Adrenal gland (tissue), 9 donors: ENCODE measurements at regions not wholly inside any gene's neighbourhood (a gene's known extent, or its start where the extent isn't known, plus 50 kb on each side); places are given as distances from the start of the nearest gene placed in this dataset.
"Not testable (repeated sequence)": the region's sequence is repeated elsewhere in the genome, so short reads cannot be mapped to it uniquely, and the experiment has no call there.

ENCODE experiments used
- DNase-seq, 7 donors: peaks; one replicate each; pipeline ENCODE4 v3.0.0-alpha.2; 2019 to 2020
- H3K27ac ChIP-seq, 5 donors: fragments of 200-600 bp; sonication (generic) in 4 of 5; 1 replicate in 3 of 5; 2 replicates in 2 of 5; pipeline versions ENCODE4 v1.5.1 to v1.8.0; 2016 to 2020; ENCODE audit warnings: mild to moderate bottlenecking in 1 of 5
- H3K27me3 ChIP-seq: fragments of 200-600 bp; 2 replicates; pipeline ENCODE4 v1.8.0; 2021
- H3K36me3 ChIP-seq, 2 donors: fragments of 200-600 bp; replicated peaks in 1 of 2; 1 replicate in 1 of 2; 2 replicates in 1 of 2; pipeline versions ENCODE4 v1.5.1 to v1.8.0; 2018 to 2022
- H3K4me1 ChIP-seq, 2 donors: fragments of 200-600 bp; replicated peaks in 1 of 2; 1 replicate in 1 of 2; 2 replicates in 1 of 2; pipeline versions ENCODE4 v1.5.1 to v1.8.0; 2018 to 2021
- H3K4me3 ChIP-seq, 4 donors: fragments of 200-600 bp; sonication (generic) in 3 of 4; one replicate each; pipeline ENCODE4 v1.5.1; 2016 to 2018
- H3K9me3 ChIP-seq, 3 donors: fragments of 200-600 bp; sonication (generic) in 1 of 3; replicated peaks in 1 of 3; 1 replicate in 2 of 3; 2 replicates in 1 of 3; pipeline versions ENCODE4 v1.5.1 to v1.8.0; 2016 to 2021
- WGBS, 4 donors: extraction: QIAGEN DNeasy Blood & Tissue Kit in 2 of 4; methylation state at CpG; one replicate each; pipeline versions ENCODE4 v1.1.5 to v1.1.7; 2013 to 2017; 5-methylcytosine and 5-hydroxymethylcytosine counted together
- intact Hi-C, 2 donors: fragments of 100-400 bp; cut with DNase I; formaldehyde crosslinking; loops; one replicate each; pipeline versions ENCODE4 v1.14.1 to v1.15.0; 2022 to 2023
- donor health status: healthy with polysubstance abuse.
- donor health status: Bipolar disorder and iron deficiency.
- donor health status: DM: yes; HTN: yes; CAD: no.
- donor health status: DM: no; HTN: no; CAD: no.
- donor health status: DM: no; HTN: no; CAD: no.

GRCh38 chr21:7743940-7744339 lies 2777.4 kb upstream of the TPTE start:
- intact Hi-C loops, DNase-seq: not testable (repeated sequence)
- WGBS, 4 donors, result no CpG with 5 or more reads among the region's 8 CpGs

GRCh38 chr21:7744406-7745099 lies 2776.8 kb upstream of the TPTE start:
- H3K27ac ChIP-seq, H3K9me3 ChIP-seq, DNase-seq, H3K27me3 ChIP-seq, H3K4me1 ChIP-seq, H3K36me3 ChIP-seq, intact Hi-C loops, H3K4me3 ChIP-seq: not testable (repeated sequence)
- no CpG with 5 or more reads among the region's 49 CpGs for WGBS, 4 donors

More at GRCh38 chr21:7743940-7744339, 2777.4 kb upstream of the TPTE start:
- not testable (repeated sequence) for H3K36me3 ChIP-seq, H3K4me1 ChIP-seq, H3K27me3 ChIP-seq, H3K4me3 ChIP-seq, H3K27ac ChIP-seq, H3K9me3 ChIP-seq

DNA sequence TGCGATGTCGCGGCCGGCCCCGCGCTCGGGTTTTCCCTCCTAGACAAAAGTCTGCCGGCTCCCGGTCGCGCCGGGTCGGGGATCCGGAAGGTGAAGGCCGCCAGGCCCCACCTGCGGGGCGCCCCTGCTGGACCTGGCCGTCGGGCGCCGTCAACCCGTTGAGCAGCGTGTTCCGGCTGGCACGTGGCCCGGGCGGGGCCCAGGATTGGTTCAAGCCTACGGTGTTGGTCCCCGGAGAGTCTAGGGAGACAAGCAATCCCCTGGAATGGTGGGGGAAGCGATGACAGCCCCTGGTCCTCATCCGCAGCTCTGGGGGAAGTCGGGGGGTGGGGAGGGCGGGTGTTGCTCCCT lies 2776.3 kb upstream of the TPTE start:
- H3K9me3 ChIP-seq, H3K36me3 ChIP-seq, H3K27me3 ChIP-seq, DNase-seq, H3K27ac ChIP-seq, intact Hi-C loops, H3K4me3 ChIP-seq, H3K4me1 ChIP-seq: not testable (repeated sequence)
- WGBS, 4 donors, result no CpG with 5 or more reads among the region's 33 CpGs

DNA sequence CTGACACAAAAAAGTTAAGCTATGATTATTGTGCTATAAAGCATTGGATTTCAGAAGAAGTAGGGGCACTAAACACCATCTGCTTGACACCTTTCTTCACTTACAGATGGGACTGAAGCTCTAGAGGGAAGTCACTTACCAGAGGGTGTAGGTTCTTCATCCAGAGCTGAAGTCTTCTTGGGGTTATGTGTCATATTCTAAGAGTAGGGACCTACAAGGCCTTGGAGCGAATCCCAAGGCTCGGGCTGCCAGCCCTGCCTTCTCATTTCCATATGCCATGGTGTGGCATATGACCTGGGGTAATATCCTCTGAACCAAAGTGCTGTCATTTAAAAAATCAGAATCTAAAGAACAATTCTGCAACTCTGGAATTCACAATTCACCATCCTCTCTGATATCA lies 2773.4 kb upstream of the TPTE start:
- DNase-seq, H3K36me3 ChIP-seq, H3K9me3 ChIP-seq, intact Hi-C loops, H3K27ac ChIP-seq, H3K27me3 ChIP-seq, H3K4me3 ChIP-seq, H3K4me1 ChIP-seq: not testable (repeated sequence)
- WGBS, 4 donors, result 56 to 74% methylated on average over 2 of the region's 2 CpGs; no CpG with 5 or more reads in 2 of the 4 donors

DNA sequence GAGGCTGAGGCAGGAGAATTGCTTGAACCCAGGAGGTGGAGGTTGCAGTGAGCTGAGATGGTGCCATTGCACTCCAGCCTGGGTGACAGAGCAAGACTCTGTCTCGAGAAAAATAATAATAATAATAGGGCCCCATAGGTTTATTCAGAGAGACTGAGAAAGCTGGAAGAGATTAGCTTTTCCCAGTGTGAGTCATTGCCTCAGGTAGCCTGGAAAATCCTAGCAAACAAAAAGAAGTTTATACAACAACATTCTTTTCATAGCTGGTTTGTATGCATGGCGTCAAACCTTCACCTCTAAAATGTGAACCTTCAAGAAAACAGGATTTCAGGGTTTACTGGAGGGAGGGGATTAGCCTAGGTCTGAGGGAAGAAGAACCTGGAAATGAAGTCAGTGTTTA lies 2768.8 kb upstream of the TPTE start:
- H3K4me1 ChIP-seq, H3K9me3 ChIP-seq, intact Hi-C loops, H3K27ac ChIP-seq, H3K36me3 ChIP-seq, H3K27me3 ChIP-seq, DNase-seq, H3K4me3 ChIP-seq: not testable (repeated sequence)
- no CpG with 5 or more reads among the region's 2 CpGs for WGBS, 4 donors

DNA sequence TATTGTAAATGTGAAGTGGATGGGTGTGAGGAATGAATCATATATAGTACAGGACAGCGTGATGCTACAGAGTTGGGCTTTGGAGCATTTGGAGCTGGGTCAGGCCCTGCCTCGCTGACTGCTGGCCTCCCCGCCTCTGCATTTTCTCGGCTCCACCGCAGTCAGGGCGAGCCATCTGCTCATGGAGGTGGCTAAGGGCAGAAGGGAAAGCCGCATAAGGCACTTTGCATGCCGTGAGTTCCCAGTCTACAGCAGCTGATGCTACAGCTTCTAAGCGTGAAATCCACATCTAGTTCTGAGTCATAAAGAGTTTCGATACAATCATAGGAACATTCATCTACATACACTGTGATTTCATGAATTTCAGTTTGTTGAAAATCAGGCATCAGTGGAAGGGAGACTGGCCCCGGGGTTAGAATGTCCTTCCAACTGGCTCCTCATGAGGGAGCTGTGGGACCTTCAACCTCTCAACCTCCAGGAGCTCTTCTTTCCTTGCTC lies 2768.0 kb upstream of the TPTE start:
- H3K4me3 ChIP-seq, intact Hi-C loops, H3K36me3 ChIP-seq, H3K9me3 ChIP-seq, DNase-seq, H3K4me1 ChIP-seq, H3K27me3 ChIP-seq, H3K27ac ChIP-seq: not testable (repeated sequence)
- 85 to 96% (median 92%) methylated on average over 4 to 6 of the region's 11 CpGs for WGBS, 4 donors

- H3K36me3 ChIP-seq, DNase-seq, H3K4me3 ChIP-seq, H3K27me3 ChIP-seq, H3K27ac ChIP-seq, H3K4me1 ChIP-seq, H3K9me3 ChIP-seq, intact Hi-C loops: not testable (repeated sequence)
- WGBS, 4 donors, result no CpG with 5 or more reads among the region's 5 CpGs
Measured at GRCh38 chr21:7769985-7770384, 2751.4 kb upstream of the TPTE start.

- H3K4me1 ChIP-seq, H3K4me3 ChIP-seq, H3K36me3 ChIP-seq, H3K27ac ChIP-seq, H3K27me3 ChIP-seq, intact Hi-C loops, H3K9me3 ChIP-seq, DNase-seq: not testable (repeated sequence)
- no CpG with 5 or more reads among the region's 5 CpGs for WGBS, 4 donors
Measured at GRCh38 chr21:7774219-7774618, 2747.2 kb upstream of the TPTE start.

- intact Hi-C loops, H3K4me1 ChIP-seq, DNase-seq, H3K9me3 ChIP-seq, H3K36me3 ChIP-seq, H3K27ac ChIP-seq, H3K27me3 ChIP-seq, H3K4me3 ChIP-seq: not testable (repeated sequence)
- WGBS, 4 donors, result 75 to 82% (median 78%) methylated on average over 6 of the region's 7 CpGs
Measured at GRCh38 chr21:7775327-7775984, 2745.9 kb upstream of the TPTE start.

DNA sequence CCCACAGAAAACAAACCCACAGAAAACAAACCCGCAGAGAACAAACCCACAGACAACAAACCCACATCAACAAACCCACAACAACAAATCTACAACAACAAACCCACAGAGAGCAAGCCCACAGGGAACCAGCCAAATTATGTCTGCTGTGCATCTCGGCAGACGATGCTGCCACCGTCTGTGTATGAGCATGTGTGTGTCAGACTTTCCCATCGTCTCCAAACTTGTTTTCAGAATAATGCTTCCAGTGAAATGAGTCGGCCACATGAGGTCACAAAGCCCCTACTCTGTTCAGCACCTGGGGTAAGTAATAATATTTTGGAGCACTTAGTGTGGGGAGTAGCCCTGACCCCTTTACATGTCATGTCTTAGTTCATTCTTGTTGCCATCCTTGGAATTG lies 2745.3 kb upstream of the TPTE start:
- H3K27ac ChIP-seq, H3K27me3 ChIP-seq, DNase-seq, H3K9me3 ChIP-seq, H3K36me3 ChIP-seq, intact Hi-C loops, H3K4me1 ChIP-seq, H3K4me3 ChIP-seq: not testable (repeated sequence)
- 50 to 94% (median 70%) methylated on average over 1 of the region's 6 CpGs for WGBS, 4 donors

DNA sequence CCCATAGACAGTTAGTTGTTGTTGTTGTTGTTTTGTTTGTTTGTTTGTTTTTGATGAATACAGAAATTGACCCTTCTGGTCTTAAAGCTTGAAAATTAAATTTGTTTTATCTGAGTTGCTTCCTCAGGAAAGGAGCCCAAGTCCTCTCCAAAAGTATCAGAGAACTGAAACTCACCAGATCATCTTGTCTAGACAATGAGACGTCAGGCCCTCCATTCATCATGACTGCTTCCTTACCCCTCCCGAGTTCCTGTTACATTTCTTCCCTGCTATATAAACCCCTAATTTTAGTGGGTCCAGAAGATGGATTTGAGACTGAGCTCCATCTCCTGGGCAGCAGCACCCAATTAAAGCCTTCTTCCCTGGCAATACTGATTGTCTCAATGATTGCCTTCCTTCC lies 2744.8 kb upstream of the TPTE start:
- H3K36me3 ChIP-seq, H3K27me3 ChIP-seq, intact Hi-C loops, H3K4me1 ChIP-seq, H3K4me3 ChIP-seq, H3K9me3 ChIP-seq, DNase-seq, H3K27ac ChIP-seq: not testable (repeated sequence)
- WGBS, 4 donors, result no CpG with 5 or more reads among the region's 2 CpGs
